HG03457 (cell line): ENCODE measurements at regions not wholly inside any gene's neighbourhood (a gene's known extent, or its start where the extent isn't known, plus 50 kb on each side); places are given as distances from the start of the nearest gene placed in this dataset.

ENCODE experiments used
- ATAC-seq: cut with Tn5 transposase; IDR thresholded peaks from one replicate; pipeline ENCODE4 v1.9.1; 2021; ENCODE audit warnings: moderate number of reproducible peaks; ENCODE audit not compliant: unreplicated experiment

- no peak for ATAC-seq
Measured at GRCh38 chr10:31614611-31615010, 295.6 kb downstream of the ZEB1 start.

GRCh38 chr10:31612082-31612481 is 293.1 kb downstream of the ZEB1 start:
- ATAC-seq: no peak

GRCh38 chr10:31611161-31611560 is 292.1 kb downstream of the ZEB1 start:
- ATAC-seq: no peak

DNA sequence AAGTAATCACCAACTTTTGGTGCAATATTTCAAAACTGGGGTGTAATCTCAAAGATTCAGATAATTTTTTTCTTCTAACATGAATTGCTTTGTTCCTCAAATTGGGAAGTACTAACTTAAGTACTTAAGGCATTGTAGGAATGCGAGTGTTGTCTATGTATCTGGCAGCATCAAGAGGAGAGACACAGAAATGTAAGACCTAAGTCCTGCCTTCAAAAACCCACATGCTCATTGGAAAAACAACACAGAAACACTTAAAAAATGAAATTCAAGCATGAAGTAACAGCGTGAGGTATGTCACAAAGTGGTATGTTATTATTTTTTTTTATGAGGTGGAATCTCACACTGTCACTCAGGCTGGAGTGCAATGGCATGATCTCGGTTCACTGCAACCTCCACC is 288.5 kb downstream of the ZEB1 start:
- no peak for ATAC-seq

GRCh38 chr10:31606841-31607240 is 287.8 kb downstream of the ZEB1 start:
- ATAC-seq: no peak

GRCh38 chr10:31605861-31606525 is 287.0 kb downstream of the ZEB1 start:
- ATAC-seq: no peak

DNA sequence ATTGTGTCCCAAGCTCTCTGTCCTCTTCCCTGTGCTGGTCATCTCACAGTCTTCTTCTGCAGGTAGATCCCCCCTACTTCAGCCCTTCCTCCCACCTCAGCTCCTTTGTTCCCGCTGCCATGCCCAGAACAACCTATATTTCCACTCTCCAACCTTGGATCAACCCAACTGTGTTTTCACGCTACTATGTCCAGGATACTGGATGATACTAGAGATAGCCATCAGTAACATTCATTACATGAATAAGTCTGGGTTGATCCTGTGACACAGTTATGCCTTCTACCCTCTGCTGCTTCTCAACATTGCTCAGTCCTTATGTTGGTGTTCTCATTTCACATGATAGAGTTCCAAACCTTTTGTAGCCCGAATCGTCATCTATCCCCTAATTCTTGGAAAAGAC is 286.4 kb downstream of the ZEB1 start:
- ATAC-seq: no peak

- ATAC-seq: no peak
Measured at GRCh38 chr10:31604646-31605170, 285.7 kb downstream of the ZEB1 start.

- no peak for ATAC-seq
Measured at GRCh38 chr10:31604096-31604495, 285.1 kb downstream of the ZEB1 start.

DNA sequence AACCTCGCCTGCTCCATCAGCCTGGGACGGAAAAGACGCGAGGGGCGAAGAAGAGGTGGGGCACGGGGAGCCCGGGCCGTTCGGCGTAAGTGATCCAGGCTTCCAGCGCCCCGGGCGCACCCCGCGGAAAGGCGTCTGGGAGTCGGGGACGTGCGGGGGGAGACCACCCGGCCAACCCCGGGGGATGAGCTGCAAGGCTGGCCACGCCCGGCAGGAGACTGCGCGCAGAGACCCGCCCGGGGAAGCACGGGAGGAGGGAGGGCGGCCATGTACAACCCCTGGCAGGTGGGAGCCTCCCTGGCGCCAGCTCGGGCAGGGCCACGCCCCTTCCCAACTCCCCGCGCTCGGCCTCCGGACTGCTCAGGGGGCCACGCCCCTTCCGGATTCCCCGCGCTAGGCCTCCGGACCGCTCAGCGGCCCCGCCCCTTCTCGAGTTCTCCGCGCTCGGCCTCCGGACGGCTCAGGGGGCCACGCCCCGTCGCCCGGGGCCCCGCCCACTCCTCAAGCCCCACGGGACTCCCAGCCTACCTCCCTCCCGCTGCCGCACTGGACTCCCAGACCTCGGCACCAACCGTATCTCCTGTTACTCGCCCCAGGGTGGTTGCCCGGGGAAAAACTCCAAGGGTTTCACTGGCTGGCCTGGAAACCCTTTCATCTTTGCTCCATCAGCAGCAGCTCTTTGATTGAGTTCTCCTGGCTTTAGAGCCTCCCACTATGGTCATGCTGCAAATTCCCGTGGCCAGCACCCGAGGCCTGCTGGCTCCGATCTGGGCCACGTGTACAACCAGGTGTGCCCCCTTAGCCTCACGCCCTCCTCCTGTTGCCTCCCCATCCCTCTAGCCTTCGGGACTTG is 284.4 kb downstream of the ZEB1 start:
- ATAC-seq: peak; percentile 96

- no peak for ATAC-seq
Measured at GRCh38 chr10:31602541-31603234, 283.7 kb downstream of the ZEB1 start.

- ATAC-seq: no peak
Measured at GRCh38 chr10:31601136-31601535, 282.1 kb downstream of the ZEB1 start.

- ATAC-seq: no peak
Measured at GRCh38 chr10:31599626-31600504, 280.8 kb downstream of the ZEB1 start.

GRCh38 chr10:31596765-31597164 is 277.7 kb downstream of the ZEB1 start:
- no peak for ATAC-seq

DNA sequence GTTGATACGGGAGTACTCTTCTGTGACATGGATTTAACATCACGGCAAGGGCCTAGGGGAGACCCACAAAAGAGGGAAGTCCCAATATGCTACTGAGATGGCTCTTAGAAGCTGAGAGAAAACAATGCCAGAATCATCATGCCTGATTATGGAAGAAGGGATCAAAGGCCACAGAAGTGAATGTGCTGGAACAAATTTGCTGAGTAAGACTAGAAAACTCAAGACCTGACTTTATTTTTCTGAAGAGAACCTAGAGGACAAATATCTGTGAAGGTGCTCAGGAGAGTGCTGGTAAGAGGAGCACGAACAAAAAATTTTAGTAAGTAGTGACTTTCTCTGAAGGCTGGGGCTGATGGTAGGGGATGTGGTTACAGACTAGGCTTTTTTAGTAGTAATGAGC is 277.0 kb downstream of the ZEB1 start:
- ATAC-seq: no peak

- no peak for ATAC-seq
Measured at GRCh38 chr10:31594347-31594873, 275.4 kb downstream of the ZEB1 start.

DNA sequence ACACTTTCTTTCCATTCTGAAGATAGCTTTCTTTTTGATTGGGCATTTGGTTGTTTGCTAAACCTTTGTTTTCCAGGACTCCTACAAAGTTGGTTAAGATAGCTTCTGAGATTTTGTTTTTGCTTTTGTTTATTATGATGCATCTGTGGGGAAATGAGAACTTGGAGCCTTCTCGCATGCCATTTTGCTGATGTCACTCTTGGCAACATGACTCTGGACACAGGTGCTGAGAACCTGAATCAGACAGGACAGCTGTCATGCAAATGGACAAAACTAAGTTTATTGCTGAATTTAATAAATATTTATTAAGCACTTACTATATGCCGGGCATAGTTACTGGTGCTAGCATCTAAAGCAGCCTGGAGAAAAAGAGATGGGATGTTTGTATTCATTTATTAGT is 274.1 kb downstream of the ZEB1 start:
- no peak for ATAC-seq

- ATAC-seq: no peak
Measured at GRCh38 chr10:31591569-31591968, 272.6 kb downstream of the ZEB1 start.

- ATAC-seq: no peak
Measured at GRCh38 chr10:31590023-31590800, 271.2 kb downstream of the ZEB1 start.

DNA sequence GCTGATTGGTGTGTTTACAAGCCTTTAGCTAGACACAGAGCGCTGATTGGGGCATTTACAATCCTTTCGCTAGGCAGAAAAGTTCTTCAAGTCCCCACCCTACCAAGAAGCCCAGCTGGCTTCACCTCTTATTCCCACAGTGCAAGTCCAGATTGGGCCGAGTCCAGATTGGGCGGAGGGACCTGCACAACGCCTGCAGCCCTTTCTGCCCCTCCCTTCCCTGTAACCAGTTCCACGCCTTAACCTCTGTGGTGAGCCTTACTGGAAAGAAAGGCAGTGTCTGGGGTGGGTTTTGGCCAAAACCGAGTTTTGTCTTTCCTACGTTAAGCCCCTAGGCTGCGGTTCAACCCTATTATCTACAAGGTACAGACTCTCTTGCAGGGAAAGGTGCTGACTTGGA is 268.7 kb downstream of the ZEB1 start:
- no peak for ATAC-seq
